GM23338 (cell line): ENCODE measurements at regions not wholly inside any gene's neighbourhood (a gene's known extent, or its start where the extent isn't known, plus 50 kb on each side); places are given as distances from the start of the nearest gene placed in this dataset.

ENCODE experiments used
- CTCF ChIP-seq, 2 experiments: fragments of 200-600 bp in 1 of 2; sonication (generic) in 1 of 2; conservative IDR thresholded peaks; 2 replicates each; pipeline versions ENCODE4 v1.5.1 to v1.6.1; 2016 to 2017; ENCODE audit warnings: antibody characterized with exemption in 2 of 2, low read depth in 2 of 2, mild to moderate bottlenecking in 2 of 2, moderate library complexity in 1 of 2
- ETS1 ChIP-seq: IDR thresholded peaks from 2 replicates; pipeline ENCODE4 v1.6.1; 2016; ENCODE audit warnings: antibody characterized with exemption
- EZH2 ChIP-seq: fragments of 200-600 bp; sonication (generic); IDR thresholded peaks from one replicate; pipeline ENCODE4 v1.8.0; 2017; ENCODE audit warnings: antibody characterized with exemption, mild to moderate bottlenecking, low read depth; ENCODE audit not compliant: unreplicated experiment
- POLR2AphosphoS5 ChIP-seq: IDR thresholded peaks from 2 replicates; pipeline ENCODE4 v1.6.1; 2016; ENCODE audit warnings: antibody characterized with exemption, low read depth

GRCh38 chr16:65984296-65984695, 382.2 kb upstream of the CDH5 start:
- no peak for TF ChIP-seq EZH2
- no peak for TF ChIP-seq CTCF (conservative IDR thresholded peaks at IDR 0.05; ENCODE audit: low read depth in 2 of 2)
- no peak for TF ChIP-seq ETS1
- TF ChIP-seq POLR2AphosphoS5, result no peak
